Superior temporal gyrus (tissue), 1 donor: ENCODE measurements at regions not wholly inside any gene's neighbourhood (a gene's known extent, or its start where the extent isn't known, plus 50 kb on each side); places are given as distances from the start of the nearest gene placed in this dataset.

Source experiments
- DNase-seq: peaks from one replicate; pipeline ENCODE4 v3.0.0-alpha.2; 2016; ENCODE audit errors: extremely low spot score

GRCh38 chr13:85538957-85539356 is 260.3 kb downstream of the SLITRK6 start:
- no peak for DNase-seq

- no peak for DNase-seq
Measured at GRCh38 chr13:85537601-85538000, 261.6 kb downstream of the SLITRK6 start.

- DNase-seq: no peak
Measured at GRCh38 chr13:85536706-85537105, 262.5 kb downstream of the SLITRK6 start.

- no peak for DNase-seq
Measured at GRCh38 chr13:85535316-85536084, 263.7 kb downstream of the SLITRK6 start.

GRCh38 chr13:85533911-85534310 is 265.3 kb downstream of the SLITRK6 start:
- no peak for DNase-seq

GRCh38 chr13:85529218-85529594 is 270.0 kb downstream of the SLITRK6 start:
- no peak for DNase-seq

- DNase-seq: peak; percentile 81
Measured at GRCh38 chr13:85528491-85529217, 270.6 kb downstream of the SLITRK6 start.

- DNase-seq: no peak
Measured at GRCh38 chr13:85527316-85527715, 271.9 kb downstream of the SLITRK6 start.

GRCh38 chr13:85525411-85525810 is 273.8 kb downstream of the SLITRK6 start:
- no peak for DNase-seq

GRCh38 chr13:85521657-85522056 is 277.6 kb downstream of the SLITRK6 start:
- no peak for DNase-seq

- no peak for DNase-seq
Measured at GRCh38 chr13:85520445-85520844, 278.8 kb downstream of the SLITRK6 start.

GRCh38 chr13:85519363-85519762 is 279.9 kb downstream of the SLITRK6 start:
- DNase-seq: no peak

- no peak for DNase-seq
Measured at GRCh38 chr13:85512421-85512820, 286.8 kb downstream of the SLITRK6 start.

GRCh38 chr13:85509512-85509911 is 289.7 kb downstream of the SLITRK6 start:
- DNase-seq: no peak

GRCh38 chr13:85508683-85509329 is 290.4 kb downstream of the SLITRK6 start:
- DNase-seq: no peak

GRCh38 chr13:85503797-85504196 is 295.4 kb downstream of the SLITRK6 start:
- DNase-seq: no peak

- DNase-seq: no peak
Measured at GRCh38 chr13:85501616-85502015, 297.6 kb downstream of the SLITRK6 start.

- no peak for DNase-seq
Measured at GRCh38 chr13:85500696-85501256, 298.4 kb downstream of the SLITRK6 start.

GRCh38 chr13:85498774-85499173 is 300.4 kb downstream of the SLITRK6 start:
- no peak for DNase-seq

- no peak for DNase-seq
Measured at GRCh38 chr13:85497652-85498051, 301.6 kb downstream of the SLITRK6 start.

- DNase-seq: no peak
Measured at GRCh38 chr13:85492283-85492682, 306.9 kb downstream of the SLITRK6 start.

- DNase-seq: no peak
Measured at GRCh38 chr13:85486663-85487062, 312.6 kb downstream of the SLITRK6 start.
